ENCODE measurements at regions not wholly inside any gene's neighbourhood (a gene's known extent, or its start where the extent isn't known, plus 50 kb on each side); places are given as distances from the start of the nearest gene placed in this dataset.

GRCh38 chr11:71097506-71098240, 154.7 kb downstream of the SHANK2 start:
- no peak for TF ChIP-seq CTCF (IDR thresholded peaks at IDR 0.05; ENCODE audit: control insufficient read depth, extremely low read depth, insufficient read depth)
- DNase-seq (ENCODE audit: low read depth), result no peak
- H3K4me3 ChIP-seq (ENCODE audit: low read depth, low read length), result no peak overlapping the region

GRCh38 chr11:71096751-71097388, 155.5 kb downstream of the SHANK2 start:
- no peak for DNase-seq (ENCODE audit: low read depth)
- no peak overlapping the region for H3K4me3 ChIP-seq (ENCODE audit: low read depth, low read length)
- TF ChIP-seq CTCF (IDR thresholded peaks at IDR 0.05; ENCODE audit: control insufficient read depth, extremely low read depth, insufficient read depth), result no peak

- TF ChIP-seq CTCF (IDR thresholded peaks at IDR 0.05; ENCODE audit: control insufficient read depth, extremely low read depth, insufficient read depth), result no peak
- no peak for DNase-seq (ENCODE audit: low read depth)
- H3K4me3 ChIP-seq (ENCODE audit: low read depth, low read length), result no peak overlapping the region
Measured at GRCh38 chr11:71095294-71095850, 157.0 kb downstream of the SHANK2 start.

GRCh38 chr11:71094296-71095077, 157.9 kb downstream of the SHANK2 start:
- TF ChIP-seq CTCF (IDR thresholded peaks at IDR 0.05; ENCODE audit: control insufficient read depth, extremely low read depth, insufficient read depth), result no peak
- DNase-seq (ENCODE audit: low read depth), result no peak
- no peak overlapping the region for H3K4me3 ChIP-seq (ENCODE audit: low read depth, low read length)

- no peak for DNase-seq (ENCODE audit: low read depth)
- TF ChIP-seq CTCF (IDR thresholded peaks at IDR 0.05; ENCODE audit: control insufficient read depth, extremely low read depth, insufficient read depth), result no peak
- no peak overlapping the region for H3K4me3 ChIP-seq (ENCODE audit: low read depth, low read length)
Measured at GRCh38 chr11:71093783-71094182, 158.6 kb downstream of the SHANK2 start.

GRCh38 chr11:71091506-71092265, 160.7 kb downstream of the SHANK2 start:
- no peak for TF ChIP-seq CTCF (IDR thresholded peaks at IDR 0.05; ENCODE audit: control insufficient read depth, extremely low read depth, insufficient read depth)
- no peak overlapping the region for H3K4me3 ChIP-seq (ENCODE audit: low read depth, low read length)
- no peak for DNase-seq (ENCODE audit: low read depth)
